22Rv1 (cell line): ENCODE measurements at regions not wholly inside any gene's neighbourhood (a gene's known extent, or its start where the extent isn't known, plus 50 kb on each side); places are given as distances from the start of the nearest gene placed in this dataset.

ENCODE experiments used
- H3K27ac ChIP-seq: fragments of 450-650 bp; 2 replicates; pipeline ENCODE4 v1.5.1; 2017
- ZFX ChIP-seq: fragments of 450-650 bp; IDR thresholded peaks from 2 replicates; pipeline ENCODE4 v1.6.1; 2017; ENCODE audit warnings: antibody characterized with exemption, borderline replicate concordance
- TF ChIP-seq, protein P1 (sequence below): fragments of 450-650 bp; IDR thresholded peaks from 2 replicates; pipeline ENCODE4 v1.5.1; 2017; ENCODE audit warnings: mild to moderate bottlenecking

DNA sequence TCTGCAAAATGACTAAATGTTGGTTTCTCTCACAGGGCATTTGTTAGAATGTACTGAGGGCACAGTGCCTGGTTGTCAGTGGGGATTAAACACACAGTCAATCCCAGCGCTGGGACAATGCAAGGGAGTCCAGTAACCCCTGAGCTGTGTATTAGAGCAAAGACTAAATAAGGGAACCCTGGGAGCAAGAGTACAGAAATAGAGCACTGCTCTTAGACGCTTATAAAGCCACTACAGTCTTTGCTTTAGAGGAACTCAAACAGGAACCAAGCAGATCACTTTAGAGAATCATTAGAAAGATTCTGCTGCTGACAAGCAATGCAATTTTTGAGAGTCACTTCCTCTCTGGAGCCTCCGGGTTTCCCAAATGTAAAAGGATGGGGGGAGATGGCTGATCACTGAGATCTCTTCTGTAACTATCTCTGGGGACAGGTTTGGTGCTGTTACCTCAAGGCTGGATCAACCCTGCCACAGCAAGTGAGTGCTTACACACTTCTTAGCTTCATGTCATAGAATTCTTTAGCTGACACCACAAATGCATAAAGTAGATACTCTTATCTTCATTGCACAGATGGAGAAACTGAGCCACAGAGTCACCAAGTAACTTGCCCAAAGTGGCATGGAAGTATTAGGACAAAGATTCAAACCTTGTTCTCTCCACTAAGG, 137.8 kb upstream of the CPEB2 start:
- H3K27ac ChIP-seq: no peak overlapping the region
- TF ChIP-seq, protein P1, sequence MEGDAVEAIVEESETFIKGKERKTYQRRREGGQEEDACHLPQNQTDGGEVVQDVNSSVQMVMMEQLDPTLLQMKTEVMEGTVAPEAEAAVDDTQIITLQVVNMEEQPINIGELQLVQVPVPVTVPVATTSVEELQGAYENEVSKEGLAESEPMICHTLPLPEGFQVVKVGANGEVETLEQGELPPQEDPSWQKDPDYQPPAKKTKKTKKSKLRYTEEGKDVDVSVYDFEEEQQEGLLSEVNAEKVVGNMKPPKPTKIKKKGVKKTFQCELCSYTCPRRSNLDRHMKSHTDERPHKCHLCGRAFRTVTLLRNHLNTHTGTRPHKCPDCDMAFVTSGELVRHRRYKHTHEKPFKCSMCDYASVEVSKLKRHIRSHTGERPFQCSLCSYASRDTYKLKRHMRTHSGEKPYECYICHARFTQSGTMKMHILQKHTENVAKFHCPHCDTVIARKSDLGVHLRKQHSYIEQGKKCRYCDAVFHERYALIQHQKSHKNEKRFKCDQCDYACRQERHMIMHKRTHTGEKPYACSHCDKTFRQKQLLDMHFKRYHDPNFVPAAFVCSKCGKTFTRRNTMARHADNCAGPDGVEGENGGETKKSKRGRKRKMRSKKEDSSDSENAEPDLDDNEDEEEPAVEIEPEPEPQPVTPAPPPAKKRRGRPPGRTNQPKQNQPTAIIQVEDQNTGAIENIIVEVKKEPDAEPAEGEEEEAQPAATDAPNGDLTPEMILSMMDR: no peak
- no peak for TF ChIP-seq ZFX

DNA sequence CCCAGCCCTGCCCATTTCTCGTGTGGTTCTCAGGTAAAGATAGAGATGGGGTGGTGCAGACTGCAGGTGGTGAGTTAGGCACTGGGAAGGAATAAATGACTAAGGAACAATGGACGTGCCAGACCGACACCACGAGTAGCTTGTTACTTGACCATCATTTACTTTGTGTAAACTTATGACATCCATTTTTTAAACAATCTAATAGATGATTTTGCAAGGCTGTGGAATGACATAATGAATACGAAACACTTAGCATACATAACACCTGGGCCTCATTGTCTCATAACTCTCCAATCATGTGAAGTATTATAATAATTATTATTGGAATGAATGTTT, 137.3 kb upstream of the CPEB2 start:
- TF ChIP-seq, protein P1: no peak
- TF ChIP-seq ZFX: no peak

DNA sequence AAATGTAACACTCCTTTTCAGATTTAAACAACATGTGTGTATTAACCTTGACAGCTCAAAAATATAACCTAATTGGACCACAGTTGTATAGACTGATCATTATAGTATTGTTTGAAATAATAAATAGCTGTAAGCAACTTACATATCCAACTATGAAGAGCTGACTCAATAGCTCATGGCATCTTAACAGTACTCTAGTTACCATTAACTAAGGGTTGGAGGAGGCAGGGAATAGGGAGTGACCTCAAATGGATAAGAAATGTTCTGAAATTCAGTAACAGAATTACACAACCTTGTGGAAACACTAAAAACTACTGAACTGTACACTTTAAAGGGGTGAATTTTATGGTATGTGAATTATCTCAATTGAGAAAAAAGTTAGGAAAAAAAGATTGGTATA, 136.5 kb upstream of the CPEB2 start:
- TF ChIP-seq, protein P1: no peak
- no peak for TF ChIP-seq ZFX
- no peak overlapping the region for H3K27ac ChIP-seq

More for the DNA sequence above, 137.3 kb upstream of the CPEB2 start:
- no peak overlapping the region for H3K27ac ChIP-seq

DNA sequence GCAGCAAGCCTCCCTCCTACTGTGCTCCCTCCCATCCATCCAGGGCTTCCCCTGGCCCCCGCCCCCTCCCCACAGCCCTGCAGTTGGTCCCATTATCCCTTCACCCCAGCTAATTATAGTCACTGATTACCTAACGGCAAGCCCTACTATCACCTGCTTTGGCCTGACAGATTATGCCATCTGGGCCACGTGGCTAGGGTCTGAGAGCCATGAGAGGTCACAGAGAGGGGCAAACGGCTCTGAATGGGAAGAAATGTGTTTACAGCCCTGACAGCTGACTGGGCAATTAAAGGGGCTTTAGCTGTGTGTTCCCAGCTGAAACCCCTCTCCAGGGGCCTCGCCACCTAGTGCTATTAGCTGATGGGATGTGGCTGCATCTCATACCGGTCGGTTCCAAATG, 134.4 kb upstream of the CPEB2 start:
- no peak overlapping the region for H3K27ac ChIP-seq
- TF ChIP-seq, protein P1: no peak
- no peak for TF ChIP-seq ZFX

DNA sequence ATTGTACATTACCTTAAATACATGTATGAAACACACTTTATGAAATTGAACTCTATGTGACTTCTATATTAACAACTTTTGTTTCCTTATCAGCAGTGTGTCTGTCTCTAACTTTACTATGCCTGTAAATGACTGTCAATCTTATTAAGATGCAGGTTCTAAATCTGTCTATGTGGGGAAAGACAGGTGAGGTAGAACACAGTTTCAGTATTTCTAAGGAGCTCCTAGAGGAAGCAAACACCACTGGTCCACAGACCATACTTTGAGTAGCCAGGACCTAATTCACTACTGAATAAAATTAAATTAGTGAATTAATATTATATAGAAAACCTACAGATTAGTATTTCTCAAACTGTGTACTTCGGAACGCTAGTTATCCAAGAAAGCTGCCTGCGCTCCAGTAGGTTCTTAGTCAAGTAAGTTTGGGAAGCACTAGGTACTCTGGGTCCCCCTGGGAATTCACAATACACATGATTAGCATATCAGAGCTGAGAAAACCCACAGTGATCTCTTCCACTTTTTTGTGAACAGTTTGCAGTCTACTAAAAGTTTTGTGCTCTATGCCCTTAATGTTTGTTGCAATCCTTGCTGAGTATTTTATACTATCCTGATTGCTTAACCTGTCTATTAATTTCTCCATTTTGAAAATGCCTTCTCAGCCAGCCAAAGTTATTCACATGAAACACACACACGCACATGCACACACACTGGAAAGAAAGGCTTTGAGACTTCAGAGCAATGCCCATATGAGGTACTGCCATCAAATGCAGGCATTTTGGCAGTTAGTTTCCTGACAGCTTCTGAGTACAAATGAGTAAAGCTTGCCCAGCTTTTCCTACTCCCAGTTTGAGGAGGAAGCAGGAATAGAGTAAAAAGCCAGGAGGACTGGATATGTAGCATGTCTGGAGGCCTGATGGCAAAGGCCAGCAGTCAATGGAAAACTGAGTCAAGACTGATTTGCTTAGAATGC, 133.6 kb upstream of the CPEB2 start:
- no peak for TF ChIP-seq ZFX
- TF ChIP-seq, protein P1: no peak
- H3K27ac ChIP-seq: no peak overlapping the region

DNA sequence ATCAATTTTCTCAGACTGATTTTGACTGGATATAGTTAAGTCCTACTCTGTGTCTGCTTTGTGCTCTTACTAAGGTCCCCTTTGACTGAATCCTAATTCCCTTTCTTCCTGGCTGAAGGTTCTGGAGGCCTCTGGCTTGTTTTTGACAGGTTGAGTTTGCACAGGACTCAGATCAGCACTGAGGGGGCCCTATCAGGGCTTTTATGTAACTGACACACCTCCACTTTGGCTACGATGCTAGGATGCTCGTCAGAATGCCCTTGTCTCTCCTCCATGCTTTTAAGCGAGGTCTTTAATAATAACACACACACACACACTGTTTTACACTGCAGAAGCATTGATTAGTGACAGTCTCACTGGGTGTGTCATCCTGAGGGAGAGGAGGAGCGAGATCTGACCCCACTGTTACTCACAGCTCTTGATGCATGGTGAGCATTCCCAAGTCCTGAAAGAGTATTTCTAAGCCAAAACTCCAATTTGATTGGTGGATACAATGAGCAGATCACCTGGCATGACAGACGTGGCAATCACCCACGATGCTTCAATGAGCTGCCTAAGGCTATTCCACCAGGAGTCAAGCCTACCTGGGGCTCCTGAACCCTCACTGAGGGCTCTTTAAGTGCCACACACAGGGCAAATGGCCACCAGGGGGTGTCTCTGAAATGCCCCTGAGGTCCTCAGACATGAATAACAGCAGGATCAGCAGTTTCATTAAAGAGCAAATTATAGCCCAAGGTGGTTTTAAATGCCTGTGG, 130.4 kb upstream of the CPEB2 start:
- no peak for TF ChIP-seq ZFX
- TF ChIP-seq, protein P1: peak; percentile 24; the same call in 1 of the 2 replicates
- no peak overlapping the region for H3K27ac ChIP-seq
